HG03060 (cell line): ENCODE measurements at regions not wholly inside any gene's neighbourhood (a gene's known extent, or its start where the extent isn't known, plus 50 kb on each side); places are given as distances from the start of the nearest gene placed in this dataset.

Source experiments
- ATAC-seq: cut with Tn5 transposase; IDR thresholded peaks from one replicate; pipeline ENCODE4 v1.9.1; 2021; ENCODE audit warnings: low read depth, moderate number of reproducible peaks; ENCODE audit not compliant: unreplicated experiment

- ATAC-seq, result no peak
Observed at GRCh38 chr5:68521776-68522175, 306.2 kb downstream of the PIK3R1 start.

- ATAC-seq, result no peak
Observed at GRCh38 chr5:68522863-68523262, 307.3 kb downstream of the PIK3R1 start.

GRCh38 chr5:68528821-68529273 lies 313.3 kb downstream of the PIK3R1 start:
- ATAC-seq, result no peak

GRCh38 chr5:68529581-68529980 lies 314.0 kb downstream of the PIK3R1 start:
- no peak for ATAC-seq

- ATAC-seq, result no peak
Observed at GRCh38 chr5:68531970-68532369, 316.4 kb downstream of the PIK3R1 start.

- ATAC-seq, result no peak
Observed at GRCh38 chr5:68533051-68533450, 317.5 kb downstream of the PIK3R1 start.

- ATAC-seq, result no peak
Observed at GRCh38 chr5:68533571-68534084, 318.1 kb downstream of the PIK3R1 start.

GRCh38 chr5:68534131-68534940 lies 318.8 kb downstream of the PIK3R1 start:
- ATAC-seq, result no peak

- no peak for ATAC-seq
Observed at GRCh38 chr5:68534956-68535520, 319.5 kb downstream of the PIK3R1 start.

- ATAC-seq, result no peak
Observed at GRCh38 chr5:68538814-68539420, 323.4 kb downstream of the PIK3R1 start.

GRCh38 chr5:68540798-68541590 lies 325.4 kb downstream of the PIK3R1 start:
- ATAC-seq, result no peak

GRCh38 chr5:68542207-68542606 lies 326.7 kb downstream of the PIK3R1 start:
- ATAC-seq, result no peak

- ATAC-seq, result no peak
Observed at GRCh38 chr5:68543212-68543611, 327.7 kb downstream of the PIK3R1 start.

GRCh38 chr5:68544091-68544647 lies 328.6 kb downstream of the PIK3R1 start:
- no peak for ATAC-seq

GRCh38 chr5:68544648-68545552 lies 329.3 kb downstream of the PIK3R1 start:
- ATAC-seq, result no peak

GRCh38 chr5:68545636-68546295 lies 330.2 kb downstream of the PIK3R1 start:
- ATAC-seq, result no peak

- ATAC-seq, result no peak
Observed at GRCh38 chr5:68547056-68547455, 331.5 kb downstream of the PIK3R1 start.

- no peak for ATAC-seq
Observed at GRCh38 chr5:68547622-68548021, 332.1 kb downstream of the PIK3R1 start.
